ENCODE measurements at regions not wholly inside any gene's neighbourhood (a gene's known extent, or its start where the extent isn't known, plus 50 kb on each side); places are given as distances from the start of the nearest gene placed in this dataset.

- H3K27ac Mint-ChIP-seq (ENCODE audit: unreplicated experiment) = no peak overlapping the region
- H3K27me3 Mint-ChIP-seq (ENCODE audit: low read depth) = no peaks in the 10 kb centered on the region
- no peak for TF ChIP-seq CTCF (conservative IDR thresholded peaks at IDR 0.05)
- no peak for DNase-seq (ENCODE audit: low read depth, low spot score)
- no peaks in the 10 kb centered on the region for H3K36me3 Mint-ChIP-seq (ENCODE audit: low read depth)
- H3K4me1 Mint-ChIP-seq = no peaks in the 10 kb centered on the region
- H3K9me3 Mint-ChIP-seq = no peaks in the 10 kb centered on the region
- H3K4me3 Mint-ChIP-seq = no peak overlapping the region
These were observed 168.9 kb downstream of the FASLG start for GRCh38 chr1:172827841-172828240.

GRCh38 chr1:172832006-172832725 lies 173.3 kb downstream of the FASLG start:
- TF ChIP-seq CTCF (conservative IDR thresholded peaks at IDR 0.05) = no peak
- H3K4me3 Mint-ChIP-seq = no peak overlapping the region
- no peaks in the 10 kb centered on the region for H3K27me3 Mint-ChIP-seq (ENCODE audit: low read depth)

GRCh38 chr1:172833954-172834353 lies 175.1 kb downstream of the FASLG start:
- TF ChIP-seq CTCF (conservative IDR thresholded peaks at IDR 0.05) = no peak
- no peak for DNase-seq (ENCODE audit: low read depth, low spot score)
- Mint-ChIP-seq H3K36me3 (ENCODE audit: low read depth) (no peaks in the 10 kb centered on the region), H3K27ac (ENCODE audit: unreplicated experiment) (no peak overlapping the region), H3K4me3 (no peak overlapping the region), H3K27me3 (ENCODE audit: low read depth) (no peaks in the 10 kb centered on the region), H3K4me1 (no peaks in the 10 kb centered on the region), H3K9me3 (no peaks in the 10 kb centered on the region)

More at GRCh38 chr1:172832006-172832725, 173.3 kb downstream of the FASLG start:
- Mint-ChIP-seq H3K36me3 (ENCODE audit: low read depth) (no peaks in the 10 kb centered on the region), H3K4me1 (no peaks in the 10 kb centered on the region), H3K27ac (ENCODE audit: unreplicated experiment) (peak overlapping the region; percentile 9), H3K9me3 (no peaks in the 10 kb centered on the region)
- no peak for DNase-seq (ENCODE audit: low read depth, low spot score)

- DNase-seq (ENCODE audit: low read depth, low spot score) = no peak
- no peak for TF ChIP-seq CTCF (conservative IDR thresholded peaks at IDR 0.05)
- Mint-ChIP-seq H3K36me3 (ENCODE audit: low read depth) (no peaks in the 10 kb centered on the region), H3K9me3 (no peaks in the 10 kb centered on the region), H3K27ac (ENCODE audit: unreplicated experiment) (no peak overlapping the region), H3K4me1 (no peaks in the 10 kb centered on the region), H3K27me3 (ENCODE audit: low read depth) (no peaks in the 10 kb centered on the region), H3K4me3 (no peak overlapping the region)
These were observed 175.7 kb downstream of the FASLG start for GRCh38 chr1:172834609-172835008.

GRCh38 chr1:172835834-172836233 lies 176.9 kb downstream of the FASLG start:
- Mint-ChIP-seq H3K4me1 (no peaks in the 10 kb centered on the region), H3K27me3 (ENCODE audit: low read depth) (no peaks in the 10 kb centered on the region)

More at GRCh38 chr1:172835834-172836233, 176.9 kb downstream of the FASLG start:
- DNase-seq (ENCODE audit: low read depth, low spot score) = no peak
- H3K9me3 Mint-ChIP-seq = no peaks in the 10 kb centered on the region
- H3K4me3 Mint-ChIP-seq = no peak overlapping the region
- no peaks in the 10 kb centered on the region for H3K36me3 Mint-ChIP-seq (ENCODE audit: low read depth)
- no peak for TF ChIP-seq CTCF (conservative IDR thresholded peaks at IDR 0.05)
- H3K27ac Mint-ChIP-seq (ENCODE audit: unreplicated experiment) = no peak overlapping the region

Measured in neural crest cell (in vitro differentiated cells).